HepG2 (cell line): ENCODE measurements at regions not wholly inside any gene's neighbourhood (a gene's known extent, or its start where the extent isn't known, plus 50 kb on each side); places are given as distances from the start of the nearest gene placed in this dataset.

Source experiments
- ATF3 ChIP-seq: sonication (generic); formaldehyde crosslinking; IDR thresholded peaks from 2 replicates; pipeline ENCODE4 v1.4.0; 2020; ENCODE audit warnings: missing genetic modification reagents
- CTCF ChIP-seq: sonication (generic); formaldehyde crosslinking; IDR thresholded peaks from 2 replicates; pipeline ENCODE4 v1.5.0; 2020; ENCODE audit warnings: mild to moderate bottlenecking, missing genetic modification reagents, moderate library complexity
- ERF ChIP-seq: IDR thresholded peaks from 2 replicates; pipeline ENCODE4 v1.6.1; 2018; ENCODE audit warnings: missing biosample characterization, missing genetic modification reagents
- HMG20A ChIP-seq: IDR thresholded peaks from 2 replicates; pipeline ENCODE4 v1.6.1; 2016; ENCODE audit warnings: borderline replicate concordance
- IKZF4 ChIP-seq: sonication (generic); formaldehyde crosslinking; IDR thresholded peaks from 2 replicates; pipeline ENCODE4 v1.5.1; 2020; ENCODE audit warnings: borderline replicate concordance, mild to moderate bottlenecking, low read depth, missing genetic modification reagents; ENCODE audit errors: not compliant biosample characterization
- KMT2B ChIP-seq: IDR thresholded peaks from 2 replicates; pipeline ENCODE4 v1.6.1; 2016; ENCODE audit warnings: missing genetic modification reagents, missing compliant biosample characterization
- LBX2 ChIP-seq: sonication (generic); formaldehyde crosslinking; IDR thresholded peaks from 2 replicates; pipeline ENCODE4 v1.5.0; 2020; ENCODE audit warnings: missing genetic modification reagents, mild to moderate bottlenecking, borderline replicate concordance
- MAFK ChIP-seq, 2 experiments: IDR thresholded peaks in 1 of 2; conservative IDR thresholded peaks in 1 of 2; 2 replicates each; pipeline ENCODE4 v1.6.1; 2011; ENCODE audit warnings: improper control_type of control experiment in 2 of 2, low read length in 2 of 2
- MIER3 ChIP-seq: IDR thresholded peaks from 2 replicates; pipeline ENCODE4 v1.6.1; 2016; ENCODE audit warnings: missing compliant biosample characterization, borderline replicate concordance
- MTERF4 ChIP-seq: sonication (generic); formaldehyde crosslinking; IDR thresholded peaks from 2 replicates; pipeline ENCODE4 v1.8.0; 2023; ENCODE audit warnings: mild to moderate bottlenecking, missing genetic modification reagents
- MTF2 ChIP-seq: sonication (generic); formaldehyde crosslinking; IDR thresholded peaks from 2 replicates; pipeline ENCODE4 v1.5.0; 2020; ENCODE audit warnings: missing genetic modification reagents, borderline replicate concordance
- ONECUT2 ChIP-seq: sonication (generic); formaldehyde crosslinking; IDR thresholded peaks from 2 replicates; pipeline ENCODE4 v1.4.0; 2020; ENCODE audit warnings: missing genetic modification reagents
- PBX3 ChIP-seq: sonication (generic); formaldehyde crosslinking; IDR thresholded peaks from 2 replicates; pipeline ENCODE4 v1.8.1; 2023; ENCODE audit warnings: missing genetic modification reagents, inconsistent platforms, borderline replicate concordance
- RAD21 ChIP-seq: fragments of 450-650 bp; formaldehyde crosslinking; IDR thresholded peaks from 2 replicates; pipeline ENCODE4 v1.5.0; 2020; ENCODE audit warnings: mild to moderate bottlenecking
- SIX4 ChIP-seq: sonication (generic); formaldehyde crosslinking; IDR thresholded peaks from 2 replicates; pipeline ENCODE4 v1.4.0; 2020; ENCODE audit warnings: missing genetic modification reagents
- TCF12 ChIP-seq, 2 experiments: fragments of 450-650 bp in 1 of 2; sonication (generic) in 1 of 2; formaldehyde crosslinking in 1 of 2; IDR thresholded peaks; 2 replicates each; pipeline versions ENCODE4 v1.6.1 to v1.8.0; 2017 to 2022; ENCODE audit warnings: antibody characterized with exemption in 1 of 2, mild to moderate bottlenecking in 1 of 2, missing genetic modification reagents in 1 of 2, moderate library complexity in 1 of 2
- TFAP4 ChIP-seq: sonication (generic); IDR thresholded peaks from 2 replicates; pipeline ENCODE4 v1.6.1; 2016; ENCODE audit warnings: low read depth, borderline replicate concordance
- THYN1 ChIP-seq: sonication (generic); formaldehyde crosslinking; IDR thresholded peaks from 2 replicates; pipeline ENCODE4 v1.8.1; 2023; ENCODE audit warnings: low read depth, mild to moderate bottlenecking, moderate library complexity, missing genetic modification reagents, borderline replicate concordance
- ZNF350 ChIP-seq: sonication (generic); formaldehyde crosslinking; IDR thresholded peaks from 2 replicates; pipeline ENCODE4 v1.4.0; 2020; ENCODE audit warnings: mild to moderate bottlenecking, low read depth, missing genetic modification reagents, borderline replicate concordance
- ZNF354B ChIP-seq: sonication (generic); formaldehyde crosslinking; IDR thresholded peaks from 2 replicates; pipeline ENCODE4 v1.8.0; 2022; ENCODE audit warnings: mild to moderate bottlenecking, missing genetic modification reagents
- ZNF367 ChIP-seq: sonication (generic); formaldehyde crosslinking; IDR thresholded peaks from 2 replicates; pipeline ENCODE4 v1.4.0; 2020; ENCODE audit warnings: missing genetic modification reagents, borderline replicate concordance
- ZNF619 ChIP-seq: sonication (generic); formaldehyde crosslinking; IDR thresholded peaks from 2 replicates; pipeline ENCODE4 v1.4.0; 2020; ENCODE audit warnings: mild to moderate bottlenecking, missing genetic modification reagents
- ZNF773 ChIP-seq: sonication (generic); formaldehyde crosslinking; IDR thresholded peaks from 2 replicates; pipeline ENCODE4 v1.4.0; 2020; ENCODE audit warnings: missing genetic modification reagents, borderline replicate concordance
- ZNF782 ChIP-seq: sonication (generic); formaldehyde crosslinking; IDR thresholded peaks from 2 replicates; pipeline ENCODE4 v1.4.0; 2020; ENCODE audit warnings: missing genetic modification reagents, mild to moderate bottlenecking, borderline replicate concordance

GRCh38 chr6:110528101-110528929 lies 51.9 kb upstream of the SLC22A16 start (continued):
- TF ChIP-seq MTERF4 (CRISPR knock-in tag) (no peak), MTF2 (CRISPR knock-in tag) (no peak), ZNF350 (CRISPR knock-in tag) (no peak), CTCF (CRISPR knock-in tag) (peak; percentile 82), ERF (CRISPR knock-in tag) (peak; percentile 43; the same call in 1 of the 2 replicates), ATF3 (no peak), MAFK (conservative IDR thresholded peaks at IDR 0.05 in 1 of 2, IDR thresholded peaks at IDR 0.05 in 1 of 2; ENCODE audit: low read length in 2 of 2) (no peak), TFAP4 (no peak), SIX4 (CRISPR knock-in tag) (no peak), PBX3 (CRISPR knock-in tag) (no peak), TCF12 (IDR thresholded peaks at IDR 0.05) (no peak), TCF12 (CRISPR knock-in tag; IDR thresholded peaks at IDR 0.05) (no peak), ONECUT2 (CRISPR knock-in tag) (no peak), ZNF619 (CRISPR knock-in tag) (no peak), ZNF354B (no peak), KMT2B (CRISPR knock-in tag) (no peak), HMG20A (peak; percentile 31; the same call in 1 of the 2 replicates), MIER3 (CRISPR knock-in tag) (no peak), ZNF773 (CRISPR knock-in tag) (no peak), RAD21 (CRISPR knock-in tag) (peak; percentile 71), ZNF782 (CRISPR knock-in tag) (no peak), LBX2 (CRISPR knock-in tag) (no peak), THYN1 (no peak), ZNF367 (no peak), IKZF4 (CRISPR knock-in tag) (no peak)
